ENCODE measurements at regions not wholly inside any gene's neighbourhood (a gene's known extent, or its start where the extent isn't known, plus 50 kb on each side); places are given as distances from the start of the nearest gene placed in this dataset.

GRCh38 chr13:74891610-74892009 is 590.4 kb downstream of the TBC1D4 start:
- Histone ChIP-seq H3K4me1 (peaks cover 27% of the 10 kb centered on the region), H3K9me3 (replicated peaks) (no peaks in the 10 kb centered on the region), H3K27me3 (no peaks in the 10 kb centered on the region), H3K36me3 (no peaks in the 10 kb centered on the region), H3K4me3 (no peak overlapping the region), H3K27ac (no peak overlapping the region)
- no peak for DNase-seq

GRCh38 chr13:74889321-74889720 is 592.6 kb downstream of the TBC1D4 start:
- no peaks in the 10 kb centered on the region for H3K36me3 ChIP-seq
- no peaks in the 10 kb centered on the region for H3K27me3 ChIP-seq
- no peaks in the 10 kb centered on the region for H3K9me3 ChIP-seq (replicated peaks)
- peaks cover 9% of the 10 kb centered on the region; the same call in 1 of the 2 replicates for H3K4me1 ChIP-seq
- no peak overlapping the region for H3K27ac ChIP-seq
- no peak for DNase-seq
- H3K4me3 ChIP-seq, result no peak overlapping the region

GRCh38 chr13:74886502-74886901 is 595.5 kb downstream of the TBC1D4 start:
- no peaks in the 10 kb centered on the region for H3K27me3 ChIP-seq
- no peak for DNase-seq
- H3K4me1 ChIP-seq, result no peaks in the 10 kb centered on the region; the same call in 1 of the 2 replicates
- H3K27ac ChIP-seq, result no peak overlapping the region
- no peak overlapping the region for H3K4me3 ChIP-seq
- no peaks in the 10 kb centered on the region for H3K9me3 ChIP-seq (replicated peaks)
- H3K36me3 ChIP-seq, result no peaks in the 10 kb centered on the region

GRCh38 chr13:74883834-74884233 is 598.1 kb downstream of the TBC1D4 start:
- no peaks in the 10 kb centered on the region for H3K9me3 ChIP-seq (replicated peaks)
- no peak overlapping the region for H3K4me3 ChIP-seq
- DNase-seq, result no peak
- no peaks in the 10 kb centered on the region for H3K4me1 ChIP-seq
- H3K36me3 ChIP-seq, result no peaks in the 10 kb centered on the region
- H3K27ac ChIP-seq, result no peak overlapping the region
- H3K27me3 ChIP-seq, result no peaks in the 10 kb centered on the region

- no peak overlapping the region for H3K4me3 ChIP-seq
- no peak for DNase-seq
- no peaks in the 10 kb centered on the region for H3K4me1 ChIP-seq
- no peaks in the 10 kb centered on the region for H3K27me3 ChIP-seq
- H3K27ac ChIP-seq, result no peak overlapping the region
- no peaks in the 10 kb centered on the region for H3K36me3 ChIP-seq
- no peaks in the 10 kb centered on the region for H3K9me3 ChIP-seq (replicated peaks)
Observed at GRCh38 chr13:74871369-74872070, 610.4 kb downstream of the TBC1D4 start.

GRCh38 chr13:74870865-74871264 is 611.1 kb downstream of the TBC1D4 start:
- H3K4me1 ChIP-seq, result peaks cover 3% of the 10 kb centered on the region; the same call in 1 of the 2 replicates
- no peak for DNase-seq
- H3K27me3 ChIP-seq, result no peaks in the 10 kb centered on the region
- H3K9me3 ChIP-seq (replicated peaks), result no peaks in the 10 kb centered on the region
- no peak overlapping the region for H3K27ac ChIP-seq
- H3K4me3 ChIP-seq, result no peak overlapping the region
- no peaks in the 10 kb centered on the region for H3K36me3 ChIP-seq

GRCh38 chr13:74869846-74870245 is 612.1 kb downstream of the TBC1D4 start:
- H3K4me3 ChIP-seq, result no peak overlapping the region
- no peak for DNase-seq
- no peaks in the 10 kb centered on the region for H3K36me3 ChIP-seq
- H3K9me3 ChIP-seq (replicated peaks), result no peaks in the 10 kb centered on the region
- no peak overlapping the region for H3K27ac ChIP-seq
- no peaks in the 10 kb centered on the region for H3K27me3 ChIP-seq
- H3K4me1 ChIP-seq, result peaks cover 4% of the 10 kb centered on the region; the same call in 1 of the 2 replicates

GRCh38 chr13:74868049-74868448 is 613.9 kb downstream of the TBC1D4 start:
- Histone ChIP-seq H3K4me3 (no peak overlapping the region), H3K36me3 (no peaks in the 10 kb centered on the region), H3K4me1 (peaks cover 4% of the 10 kb centered on the region; the same call in 1 of the 2 replicates), H3K27ac (no peak overlapping the region), H3K9me3 (replicated peaks) (no peaks in the 10 kb centered on the region), H3K27me3 (no peaks in the 10 kb centered on the region)
- DNase-seq, result no peak

GRCh38 chr13:74867460-74867859 is 614.5 kb downstream of the TBC1D4 start:
- Histone ChIP-seq H3K4me1 (peaks cover 4% of the 10 kb centered on the region; the same call in 1 of the 2 replicates), H3K36me3 (no peaks in the 10 kb centered on the region), H3K9me3 (replicated peaks) (no peaks in the 10 kb centered on the region), H3K4me3 (no peak overlapping the region), H3K27ac (no peak overlapping the region), H3K27me3 (no peaks in the 10 kb centered on the region)
- DNase-seq, result no peak

- no peaks in the 10 kb centered on the region for H3K36me3 ChIP-seq
- no peak overlapping the region for H3K27ac ChIP-seq
- no peak overlapping the region for H3K4me3 ChIP-seq
- H3K27me3 ChIP-seq, result no peaks in the 10 kb centered on the region
- no peaks in the 10 kb centered on the region for H3K9me3 ChIP-seq (replicated peaks)
- DNase-seq, result no peak
- H3K4me1 ChIP-seq, result peaks cover 4% of the 10 kb centered on the region; the same call in 1 of the 2 replicates
Observed at GRCh38 chr13:74866101-74866500, 615.9 kb downstream of the TBC1D4 start.

- no peak for DNase-seq
- H3K27ac ChIP-seq, result no peak overlapping the region
Observed at GRCh38 chr13:74865656-74866055, 616.3 kb downstream of the TBC1D4 start.

GRCh38 chr13:74860789-74861188 is 621.2 kb downstream of the TBC1D4 start:
- Histone ChIP-seq H3K36me3 (no peaks in the 10 kb centered on the region), H3K27me3 (no peaks in the 10 kb centered on the region), H3K4me3 (no peak overlapping the region), H3K9me3 (replicated peaks) (no peaks in the 10 kb centered on the region), H3K27ac (no peak overlapping the region), H3K4me1 (peaks cover under 1% of the 10 kb centered on the region; the same call in 1 of the 2 replicates)
- no peak for DNase-seq

More at GRCh38 chr13:74865656-74866055, 616.3 kb downstream of the TBC1D4 start:
- Histone ChIP-seq H3K4me1 (peaks cover 4% of the 10 kb centered on the region; the same call in 1 of the 2 replicates), H3K36me3 (no peaks in the 10 kb centered on the region), H3K9me3 (replicated peaks) (no peaks in the 10 kb centered on the region), H3K27me3 (no peaks in the 10 kb centered on the region), H3K4me3 (no peak overlapping the region)

GRCh38 chr13:74850893-74851292 is 631.1 kb downstream of the TBC1D4 start:
- no peak for DNase-seq
- Histone ChIP-seq H3K4me1 (no peaks in the 10 kb centered on the region), H3K4me3 (no peak overlapping the region), H3K27ac (no peak overlapping the region), H3K27me3 (no peaks in the 10 kb centered on the region), H3K9me3 (replicated peaks) (no peaks in the 10 kb centered on the region), H3K36me3 (no peaks in the 10 kb centered on the region)

- Histone ChIP-seq H3K4me3 (no peak overlapping the region), H3K36me3 (no peaks in the 10 kb centered on the region), H3K27ac (no peak overlapping the region), H3K27me3 (no peaks in the 10 kb centered on the region), H3K4me1 (no peaks in the 10 kb centered on the region), H3K9me3 (replicated peaks) (no peaks in the 10 kb centered on the region)
- no peak for DNase-seq
Observed at GRCh38 chr13:74847966-74848365, 634.0 kb downstream of the TBC1D4 start.

GRCh38 chr13:74845806-74846205 is 636.2 kb downstream of the TBC1D4 start:
- Histone ChIP-seq H3K27ac (no peak overlapping the region), H3K9me3 (replicated peaks) (no peaks in the 10 kb centered on the region), H3K27me3 (no peaks in the 10 kb centered on the region), H3K36me3 (no peaks in the 10 kb centered on the region), H3K4me3 (no peak overlapping the region), H3K4me1 (no peaks in the 10 kb centered on the region)
- no peak for DNase-seq

- Histone ChIP-seq H3K4me3 (no peak overlapping the region), H3K27ac (no peak overlapping the region), H3K36me3 (no peaks in the 10 kb centered on the region), H3K27me3 (no peaks in the 10 kb centered on the region), H3K9me3 (replicated peaks) (no peaks in the 10 kb centered on the region), H3K4me1 (no peaks in the 10 kb centered on the region)
- DNase-seq, result no peak
Observed at GRCh38 chr13:74841651-74842050, 640.3 kb downstream of the TBC1D4 start.

Measured in SJCRH30 (cell line).